Fibroblast of lung (primary cell): ENCODE measurements at regions not wholly inside any gene's neighbourhood (a gene's known extent, or its start where the extent isn't known, plus 50 kb on each side); places are given as distances from the start of the nearest gene placed in this dataset.

Experiments
- DNase-seq, 2 donors: peaks; one replicate each; pipeline versions ENCODE4 v3.0.0 to v3.0.0-alpha.2; 2010; ENCODE audit warnings: low read depth in 2 of 2
- H2AFZ ChIP-seq: 2 replicates; pipeline ENCODE4 v1.5.1; 2012; ENCODE audit warnings: low read length, control low read depth, inconsistent platforms
- H3K27ac ChIP-seq: 2 replicates; pipeline ENCODE4 v1.5.1; 2011; ENCODE audit warnings: low read length, control low read depth; ENCODE audit not compliant: insufficient read depth
- H3K27me3 ChIP-seq: 2 replicates; pipeline ENCODE4 v1.5.1; 2011; ENCODE audit warnings: mild to moderate bottlenecking, low read length; ENCODE audit not compliant: control insufficient read depth, insufficient read depth
- H3K36me3 ChIP-seq: 2 replicates; pipeline ENCODE4 v1.5.1; 2011; ENCODE audit warnings: low read length; ENCODE audit not compliant: control insufficient read depth, insufficient read depth
- H3K4me1 ChIP-seq: 2 replicates; pipeline ENCODE4 v1.5.1; 2011; ENCODE audit warnings: low read length; ENCODE audit not compliant: control insufficient read depth, insufficient read depth; ENCODE audit errors: extremely low read depth
- H3K4me2 ChIP-seq: 2 replicates; pipeline ENCODE4 v1.5.1; 2011; ENCODE audit warnings: low read length, control low read depth; ENCODE audit not compliant: insufficient read depth; ENCODE audit errors: extremely low read depth
- H3K4me3 ChIP-seq, 4 experiments: fragments of 200-600 bp in 1 of 4; sonication (generic) in 1 of 4; replicated peaks in 1 of 4; 2 replicates each; pipeline ENCODE4 v1.5.1; 2011 to 2016; ENCODE audit warnings: low read length in 4 of 4, low read depth in 3 of 4, mild to moderate bottlenecking in 3 of 4, control low read depth in 2 of 4, inconsistent platforms in 1 of 4, mixed read lengths in 1 of 4; ENCODE audit not compliant: insufficient read depth in 1 of 4; ENCODE audit errors: control extremely low read depth in 1 of 4
- H3K79me2 ChIP-seq: 2 replicates; pipeline ENCODE4 v1.5.1; 2012; ENCODE audit warnings: mild to moderate bottlenecking, low read length, inconsistent platforms; ENCODE audit not compliant: control insufficient read depth, insufficient read depth
- H3K9ac ChIP-seq: 2 replicates; pipeline ENCODE4 v1.5.1; 2011; ENCODE audit warnings: mild to moderate bottlenecking, low read length, control low read depth; ENCODE audit not compliant: insufficient read depth
- H3K9me3 ChIP-seq: 2 replicates; pipeline ENCODE4 v1.5.1; 2012; ENCODE audit warnings: low read depth, low read length; ENCODE audit not compliant: control insufficient read depth, insufficient read depth
- H4K20me1 ChIP-seq: 2 replicates; pipeline ENCODE4 v1.5.1; 2011; ENCODE audit warnings: low read length; ENCODE audit not compliant: control insufficient read depth, insufficient read depth; ENCODE audit errors: extremely low read depth
- CTCF ChIP-seq, 2 donors: IDR thresholded peaks in 1 of 2; conservative IDR thresholded peaks in 1 of 2; 1 replicate in 1 of 2; 2 replicates in 1 of 2; pipeline ENCODE4 v1.5.1; 2011 to 2012; ENCODE audit warnings: low read length in 2 of 2, control low read depth in 1 of 2, inconsistent platforms in 1 of 2, low read depth in 1 of 2, mild to moderate bottlenecking in 1 of 2
- EZH2 ChIP-seq: IDR thresholded peaks from 2 replicates; pipeline ENCODE4 v1.5.1; 2012; ENCODE audit warnings: low read length, control low read depth, mild to moderate bottlenecking; ENCODE audit errors: missing control alignments

- TF ChIP-seq EZH2: no peak
- no peak for TF ChIP-seq CTCF (conservative IDR thresholded peaks at IDR 0.05 in 1 of 2, IDR thresholded peaks at IDR 0.05 in 1 of 2; ENCODE audit: low read depth in 1 of 2, low read length in 2 of 2)
- H3K9ac ChIP-seq: no peak overlapping the region
- no peak overlapping the region for H2AFZ ChIP-seq
- H3K27ac ChIP-seq: no peak overlapping the region
- no peak overlapping the region for H3K4me2 ChIP-seq
- H3K4me3 ChIP-seq: no peak overlapping the region
- peak; percentile 1 to 2 for DNase-seq
- H3K9me3 ChIP-seq: no peaks in the 10 kb centered on the region
- no peaks in the 10 kb centered on the region for H4K20me1 ChIP-seq
- no peaks in the 10 kb centered on the region for H3K27me3 ChIP-seq
- no peaks in the 10 kb centered on the region for H3K79me2 ChIP-seq
- H3K4me1 ChIP-seq: no peaks in the 10 kb centered on the region
- no peaks in the 10 kb centered on the region for H3K36me3 ChIP-seq
These were observed 1053.5 kb upstream of the FAM98A start for GRCh38 chr2:34652636-34653035.

GRCh38 chr2:34646901-34647300 lies 1047.8 kb upstream of the FAM98A start:
- H4K20me1 ChIP-seq: no peaks in the 10 kb centered on the region
- no peaks in the 10 kb centered on the region for H3K4me1 ChIP-seq
- no peaks in the 10 kb centered on the region for H3K36me3 ChIP-seq
- no peak overlapping the region for H3K27ac ChIP-seq
- TF ChIP-seq EZH2 (no peak), CTCF (conservative IDR thresholded peaks at IDR 0.05 in 1 of 2, IDR thresholded peaks at IDR 0.05 in 1 of 2; ENCODE audit: low read depth in 1 of 2, low read length in 2 of 2) (no peak)
- H3K9ac ChIP-seq: no peak overlapping the region
- no peak overlapping the region for H3K4me2 ChIP-seq
- H3K4me3 ChIP-seq: no peak overlapping the region
- no peaks in the 10 kb centered on the region for H3K27me3 ChIP-seq
- H2AFZ ChIP-seq: no peak overlapping the region
- no peak for DNase-seq
- H3K79me2 ChIP-seq: no peaks in the 10 kb centered on the region
- no peaks in the 10 kb centered on the region for H3K9me3 ChIP-seq

- Histone ChIP-seq H3K27me3 (no peaks in the 10 kb centered on the region), H3K36me3 (no peaks in the 10 kb centered on the region)
These were observed 1033.2 kb upstream of the FAM98A start for GRCh38 chr2:34632327-34632726.

More at GRCh38 chr2:34632327-34632726, 1033.2 kb upstream of the FAM98A start:
- TF ChIP-seq CTCF (conservative IDR thresholded peaks at IDR 0.05 in 1 of 2, IDR thresholded peaks at IDR 0.05 in 1 of 2; ENCODE audit: low read depth in 1 of 2, low read length in 2 of 2): no peak
- no peak for TF ChIP-seq EZH2
- Histone ChIP-seq H3K9ac (no peak overlapping the region), H3K27ac (no peak overlapping the region), H2AFZ (no peak overlapping the region), H3K4me1 (no peaks in the 10 kb centered on the region), H3K4me3 (no peak overlapping the region), H3K4me2 (no peak overlapping the region), H4K20me1 (no peaks in the 10 kb centered on the region), H3K79me2 (no peaks in the 10 kb centered on the region), H3K9me3 (no peaks in the 10 kb centered on the region)
- no peak for DNase-seq
